ENCODE measurements at regions not wholly inside any gene's neighbourhood (a gene's known extent, or its start where the extent isn't known, plus 50 kb on each side); places are given as distances from the start of the nearest gene placed in this dataset.
"Not testable (repeated sequence)": the region's sequence is repeated elsewhere in the genome, so short reads cannot be mapped to it uniquely, and the experiment has no call there.

GRCh38 chr6:105860927-105861326, 225.2 kb upstream of the PRDM1 start:
- not testable (repeated sequence) for TF ChIP-seq MEF2A (IDR thresholded peaks at IDR 0.05; ENCODE audit: borderline replicate concordance, low read depth); MAX (IDR thresholded peaks at IDR 0.05; ENCODE audit: low read depth); CTCF (IDR thresholded peaks at IDR 0.05); FOXM1 (IDR thresholded peaks at IDR 0.05; ENCODE audit: low read depth); YY1 (IDR thresholded peaks at IDR 0.05; ENCODE audit: low read depth); SMC3 (IDR thresholded peaks at IDR 0.05; ENCODE audit: low read depth, low read length); ZBTB33 (IDR thresholded peaks at IDR 0.05; ENCODE audit: borderline replicate concordance, low read depth); REST (IDR thresholded peaks at IDR 0.05; ENCODE audit: low read depth, low read length); GABPA (IDR thresholded peaks at IDR 0.05; ENCODE audit: low read depth)
